ENCODE measurements at regions not wholly inside any gene's neighbourhood (a gene's known extent, or its start where the extent isn't known, plus 50 kb on each side); places are given as distances from the start of the nearest gene placed in this dataset.

DNA sequence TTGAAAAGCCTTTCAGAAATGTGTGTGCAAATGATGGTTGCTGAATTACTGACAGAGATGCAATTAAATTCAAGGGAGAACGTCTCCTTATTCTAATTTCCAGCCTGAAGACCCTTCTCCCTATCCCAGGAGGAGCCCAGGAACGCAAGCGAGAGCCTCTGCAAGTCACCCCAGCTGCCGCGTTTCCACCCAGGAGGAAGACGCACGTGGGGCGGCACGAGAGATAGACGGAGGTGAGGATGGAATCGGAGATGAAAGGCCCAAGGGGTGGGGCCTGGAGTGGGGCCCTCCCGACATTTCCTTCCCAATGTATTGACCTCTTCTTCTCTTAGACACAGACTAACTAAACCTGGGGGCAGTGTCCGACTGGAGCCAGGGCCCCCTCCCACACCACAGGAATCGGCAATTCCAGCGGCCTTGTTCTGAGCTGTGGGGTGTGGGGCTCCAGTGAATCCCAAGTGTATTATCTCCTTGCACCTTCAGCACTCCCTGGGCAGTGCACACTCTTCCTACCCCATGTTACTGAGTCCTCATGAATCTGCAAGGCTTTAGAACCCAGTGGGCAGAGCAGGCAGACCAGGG lies 322.5 kb downstream of the AJAP1 start:
- TF ChIP-seq, protein P1, sequence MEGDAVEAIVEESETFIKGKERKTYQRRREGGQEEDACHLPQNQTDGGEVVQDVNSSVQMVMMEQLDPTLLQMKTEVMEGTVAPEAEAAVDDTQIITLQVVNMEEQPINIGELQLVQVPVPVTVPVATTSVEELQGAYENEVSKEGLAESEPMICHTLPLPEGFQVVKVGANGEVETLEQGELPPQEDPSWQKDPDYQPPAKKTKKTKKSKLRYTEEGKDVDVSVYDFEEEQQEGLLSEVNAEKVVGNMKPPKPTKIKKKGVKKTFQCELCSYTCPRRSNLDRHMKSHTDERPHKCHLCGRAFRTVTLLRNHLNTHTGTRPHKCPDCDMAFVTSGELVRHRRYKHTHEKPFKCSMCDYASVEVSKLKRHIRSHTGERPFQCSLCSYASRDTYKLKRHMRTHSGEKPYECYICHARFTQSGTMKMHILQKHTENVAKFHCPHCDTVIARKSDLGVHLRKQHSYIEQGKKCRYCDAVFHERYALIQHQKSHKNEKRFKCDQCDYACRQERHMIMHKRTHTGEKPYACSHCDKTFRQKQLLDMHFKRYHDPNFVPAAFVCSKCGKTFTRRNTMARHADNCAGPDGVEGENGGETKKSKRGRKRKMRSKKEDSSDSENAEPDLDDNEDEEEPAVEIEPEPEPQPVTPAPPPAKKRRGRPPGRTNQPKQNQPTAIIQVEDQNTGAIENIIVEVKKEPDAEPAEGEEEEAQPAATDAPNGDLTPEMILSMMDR (IDR thresholded peaks at IDR 0.05) = no peak
- TF ChIP-seq POLR2A (IDR thresholded peaks at IDR 0.05) = no peak

Measured in body of pancreas (tissue), 4 donors.